ENCODE measurements at regions not wholly inside any gene's neighbourhood (a gene's known extent, or its start where the extent isn't known, plus 50 kb on each side); places are given as distances from the start of the nearest gene placed in this dataset.
"Not testable (repeated sequence)": the region's sequence is repeated elsewhere in the genome, so short reads cannot be mapped to it uniquely, and the experiment has no call there.

DNA sequence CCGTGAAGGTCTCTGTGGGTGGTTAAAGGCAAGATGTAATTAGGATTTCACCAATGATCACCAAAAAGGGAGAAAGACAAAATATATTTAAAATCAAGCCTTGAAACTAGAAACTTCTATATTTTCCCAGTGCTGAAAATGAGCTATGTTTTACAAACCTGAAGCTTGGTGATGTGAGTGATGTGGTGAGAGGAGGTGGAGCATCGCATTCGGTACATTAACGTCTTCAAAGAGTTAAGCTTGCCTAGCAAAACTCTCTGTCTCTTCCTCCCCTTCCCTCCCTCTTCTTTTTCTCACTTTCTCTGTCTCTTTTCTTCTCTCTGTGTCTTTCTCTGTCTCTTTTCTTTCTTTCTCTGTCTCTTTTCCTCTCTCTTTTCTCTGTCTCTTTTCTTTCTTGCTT, 347.3 kb upstream of the IRX2 start:
- DNase-seq (ENCODE audit: low spot score, unreplicated experiment), result no peak
- no peaks in the 10 kb centered on the region for H3K9me3 Mint-ChIP-seq (ENCODE audit: low read depth)
- TF ChIP-seq, protein P1, sequence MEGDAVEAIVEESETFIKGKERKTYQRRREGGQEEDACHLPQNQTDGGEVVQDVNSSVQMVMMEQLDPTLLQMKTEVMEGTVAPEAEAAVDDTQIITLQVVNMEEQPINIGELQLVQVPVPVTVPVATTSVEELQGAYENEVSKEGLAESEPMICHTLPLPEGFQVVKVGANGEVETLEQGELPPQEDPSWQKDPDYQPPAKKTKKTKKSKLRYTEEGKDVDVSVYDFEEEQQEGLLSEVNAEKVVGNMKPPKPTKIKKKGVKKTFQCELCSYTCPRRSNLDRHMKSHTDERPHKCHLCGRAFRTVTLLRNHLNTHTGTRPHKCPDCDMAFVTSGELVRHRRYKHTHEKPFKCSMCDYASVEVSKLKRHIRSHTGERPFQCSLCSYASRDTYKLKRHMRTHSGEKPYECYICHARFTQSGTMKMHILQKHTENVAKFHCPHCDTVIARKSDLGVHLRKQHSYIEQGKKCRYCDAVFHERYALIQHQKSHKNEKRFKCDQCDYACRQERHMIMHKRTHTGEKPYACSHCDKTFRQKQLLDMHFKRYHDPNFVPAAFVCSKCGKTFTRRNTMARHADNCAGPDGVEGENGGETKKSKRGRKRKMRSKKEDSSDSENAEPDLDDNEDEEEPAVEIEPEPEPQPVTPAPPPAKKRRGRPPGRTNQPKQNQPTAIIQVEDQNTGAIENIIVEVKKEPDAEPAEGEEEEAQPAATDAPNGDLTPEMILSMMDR (IDR thresholded peaks at IDR 0.05; ENCODE audit: unreplicated experiment), result no peak
- no peak overlapping the region for H3K27ac Mint-ChIP-seq
- H3K27me3 Mint-ChIP-seq, result peaks cover 61% of the 10 kb centered on the region
- H3K4me3 Mint-ChIP-seq (ENCODE audit: low read depth), result no peak overlapping the region
- no peaks in the 10 kb centered on the region for H3K36me3 Mint-ChIP-seq (ENCODE audit: insufficient read depth)
- H3K4me1 Mint-ChIP-seq (ENCODE audit: low read depth), result peaks cover 8% of the 10 kb centered on the region

DNA sequence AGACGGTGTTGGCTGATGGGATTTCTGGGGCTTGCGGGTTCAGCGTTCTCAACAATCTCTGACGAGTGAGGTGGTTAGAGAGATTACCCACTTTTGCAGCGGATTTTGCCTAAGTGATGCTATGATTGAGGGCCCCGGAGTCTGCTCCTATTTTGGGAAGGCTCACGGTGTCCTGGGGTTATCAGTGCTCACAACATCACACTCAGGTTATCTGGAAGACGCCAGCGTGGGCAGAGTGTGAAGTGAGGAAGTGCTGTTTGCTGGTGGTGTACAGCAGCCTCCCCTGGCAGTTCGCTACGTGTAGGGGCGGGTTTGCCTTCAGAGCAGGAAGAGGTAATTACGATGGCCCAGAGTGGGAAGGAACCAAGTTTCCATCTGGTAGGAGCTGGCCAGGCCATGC, 341.2 kb upstream of the IRX2 start:
- H3K9me3 Mint-ChIP-seq (ENCODE audit: low read depth), result no peaks in the 10 kb centered on the region
- H3K27me3 Mint-ChIP-seq, result peaks cover 42% of the 10 kb centered on the region
- H3K4me1 Mint-ChIP-seq (ENCODE audit: low read depth), result peaks cover 6% of the 10 kb centered on the region
- no peaks in the 10 kb centered on the region for H3K36me3 Mint-ChIP-seq (ENCODE audit: insufficient read depth)
- peak overlapping the region; percentile 67 for H3K27ac Mint-ChIP-seq
- no peak for DNase-seq (ENCODE audit: low spot score, unreplicated experiment)
- TF ChIP-seq, protein P1 (IDR thresholded peaks at IDR 0.05; ENCODE audit: unreplicated experiment), result no peak
- H3K4me3 Mint-ChIP-seq (ENCODE audit: low read depth), result no peak overlapping the region

DNA sequence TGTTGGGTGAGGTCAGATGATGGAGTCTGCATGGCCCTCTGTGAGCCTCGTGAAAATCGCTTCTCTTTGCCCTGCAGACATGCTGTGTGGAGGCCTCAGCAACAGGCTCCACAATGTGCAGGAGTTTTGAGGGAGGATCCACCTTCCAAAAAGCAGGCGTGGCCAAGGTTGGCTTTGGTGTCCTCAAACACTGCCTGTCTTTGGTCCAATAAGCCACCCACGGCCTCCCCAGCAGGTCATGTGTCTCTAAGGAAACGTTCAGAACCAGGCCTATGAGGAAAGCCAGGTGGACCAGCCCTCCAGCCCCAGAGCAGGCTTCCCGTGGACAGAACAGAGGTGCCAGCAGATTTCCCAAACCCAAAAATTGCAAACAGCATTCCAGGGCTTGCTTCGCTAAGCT, 340.7 kb upstream of the IRX2 start:
- Mint-ChIP-seq H3K27ac (no peak overlapping the region), H3K9me3 (ENCODE audit: low read depth) (no peaks in the 10 kb centered on the region), H3K4me3 (ENCODE audit: low read depth) (no peak overlapping the region), H3K36me3 (ENCODE audit: insufficient read depth) (no peaks in the 10 kb centered on the region), H3K4me1 (ENCODE audit: low read depth) (peaks cover 6% of the 10 kb centered on the region), H3K27me3 (peaks cover 45% of the 10 kb centered on the region)
- DNase-seq (ENCODE audit: low spot score, unreplicated experiment), result no peak
- TF ChIP-seq, protein P1 (IDR thresholded peaks at IDR 0.05; ENCODE audit: unreplicated experiment), result no peak

DNA sequence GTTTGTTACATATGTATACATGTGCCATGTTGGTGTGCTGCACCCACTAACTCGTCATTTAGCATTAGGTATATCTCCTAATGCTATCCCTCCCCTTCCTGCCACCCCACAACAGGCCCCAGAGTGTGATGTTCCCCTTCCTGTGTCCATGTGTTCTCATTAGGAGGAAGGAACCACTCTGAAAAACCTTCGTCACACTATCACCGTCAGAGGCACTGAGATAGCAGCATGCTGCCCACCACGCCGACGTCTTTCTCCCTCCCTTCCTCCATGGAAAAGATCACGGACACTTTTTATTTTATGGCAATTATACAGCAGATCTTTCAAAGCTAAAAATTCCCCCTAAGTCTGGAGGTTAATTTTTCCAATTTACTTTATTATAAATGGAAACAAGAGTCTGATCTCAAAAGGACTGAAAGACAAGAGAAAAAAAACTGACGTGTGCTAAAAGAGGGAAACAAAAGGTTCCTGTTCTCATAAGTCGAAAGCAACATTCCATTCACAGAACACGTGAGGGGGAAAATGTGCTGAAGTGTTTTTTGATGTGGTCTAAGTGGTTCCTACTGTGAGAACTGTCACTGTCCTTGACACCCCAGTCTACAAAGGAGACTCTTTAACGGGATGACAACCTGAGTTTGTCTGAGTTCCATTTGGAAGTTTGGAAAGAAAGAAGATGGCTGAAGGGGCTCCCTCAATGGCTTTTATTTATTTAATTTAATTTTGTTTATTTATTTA, 339.7 kb upstream of the IRX2 start:
- TF ChIP-seq, protein P1 (IDR thresholded peaks at IDR 0.05; ENCODE audit: unreplicated experiment), result no peak
- DNase-seq (ENCODE audit: low spot score, unreplicated experiment), result no peak
- Mint-ChIP-seq H3K9me3 (ENCODE audit: low read depth) (no peaks in the 10 kb centered on the region), H3K36me3 (ENCODE audit: insufficient read depth) (no peaks in the 10 kb centered on the region), H3K4me3 (ENCODE audit: low read depth) (no peak overlapping the region), H3K4me1 (ENCODE audit: low read depth) (peaks cover 6% of the 10 kb centered on the region), H3K27me3 (peaks cover 42% of the 10 kb centered on the region), H3K27ac (no peak overlapping the region)

DNA sequence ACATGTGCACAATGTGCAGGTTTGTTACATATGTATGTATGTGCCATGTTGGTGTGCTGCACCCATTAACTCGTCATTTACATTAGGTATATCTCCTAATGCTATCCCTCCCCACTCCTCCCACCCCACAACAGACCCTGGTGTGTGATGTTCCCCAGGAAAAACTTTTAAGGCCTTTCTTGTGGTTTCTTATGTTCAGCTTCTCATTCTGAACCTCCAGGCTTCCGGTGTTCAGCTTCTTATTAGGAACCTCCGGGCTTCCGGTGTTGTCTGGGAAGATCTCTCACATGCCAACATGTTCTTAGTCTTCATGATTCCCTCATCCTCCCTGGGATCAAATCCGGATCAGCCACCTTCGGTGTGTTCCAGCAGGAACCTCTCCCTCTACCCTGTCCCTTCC, 338.8 kb upstream of the IRX2 start:
- H3K4me1 Mint-ChIP-seq (ENCODE audit: low read depth); H3K9me3 Mint-ChIP-seq (ENCODE audit: low read depth); H3K27ac Mint-ChIP-seq; DNase-seq (ENCODE audit: low spot score, unreplicated experiment); H3K4me3 Mint-ChIP-seq (ENCODE audit: low read depth); H3K36me3 Mint-ChIP-seq (ENCODE audit: insufficient read depth): not testable (repeated sequence)
- peaks cover 42% of the 10 kb centered on the region for H3K27me3 Mint-ChIP-seq

DNA sequence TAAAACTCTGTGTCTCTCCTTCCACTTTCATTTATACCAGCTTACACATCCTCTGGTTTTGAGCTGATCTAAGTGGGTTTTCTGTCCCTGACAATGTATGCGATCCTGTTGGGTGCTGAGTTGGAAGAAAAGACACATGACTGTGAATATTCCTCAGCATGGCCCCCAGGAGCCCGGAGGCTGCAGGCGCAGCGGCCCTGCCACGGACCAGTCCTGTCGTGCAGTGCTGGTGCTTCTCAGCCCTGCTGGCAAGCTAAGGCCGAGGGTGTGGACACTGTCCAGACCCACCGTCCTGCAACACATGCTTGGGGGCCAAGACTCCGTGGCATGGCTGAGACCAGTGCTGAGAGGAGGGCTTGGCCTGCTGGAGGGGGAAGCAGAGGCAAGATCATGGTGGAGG, 328.9 kb upstream of the IRX2 start:
- Mint-ChIP-seq H3K4me3 (ENCODE audit: low read depth) (no peak overlapping the region), H3K27ac (no peak overlapping the region), H3K27me3 (peaks cover 28% of the 10 kb centered on the region), H3K9me3 (ENCODE audit: low read depth) (peaks cover 3% of the 10 kb centered on the region), H3K4me1 (ENCODE audit: low read depth) (no peaks in the 10 kb centered on the region), H3K36me3 (ENCODE audit: insufficient read depth) (no peaks in the 10 kb centered on the region)
- no peak for DNase-seq (ENCODE audit: low spot score, unreplicated experiment)
- TF ChIP-seq, protein P1 (IDR thresholded peaks at IDR 0.05; ENCODE audit: unreplicated experiment), result no peak
